Loucy (cell line): ENCODE measurements at regions not wholly inside any gene's neighbourhood (a gene's known extent, or its start where the extent isn't known, plus 50 kb on each side); places are given as distances from the start of the nearest gene placed in this dataset.

Experiments used
- H2AFZ ChIP-seq: fragments of 200-600 bp; sonication (generic); 2 replicates; pipeline ENCODE4 v1.6.0; 2016; ENCODE audit warnings: antibody characterized with exemption, mild to moderate bottlenecking, low read length, moderate library complexity
- H3F3A ChIP-seq: fragments of 200-600 bp; 2 replicates; pipeline ENCODE4 v1.6.0; 2016; ENCODE audit warnings: antibody characterized with exemption, low read depth, mild to moderate bottlenecking
- H3K27me3 ChIP-seq: fragments of 200-600 bp; sonication (generic); 2 replicates; pipeline ENCODE4 v1.6.1; 2014; ENCODE audit warnings: low read length, mild to moderate bottlenecking; ENCODE audit not compliant: insufficient read depth, poor library complexity, severe bottlenecking
- H3K36me3 ChIP-seq: fragments of 200-600 bp; sonication (generic); 2 replicates; pipeline ENCODE4 v1.6.1; 2016; ENCODE audit warnings: low read length; ENCODE audit not compliant: insufficient read depth
- H3K4me1 ChIP-seq: fragments of 200-600 bp; sonication (generic); 2 replicates; pipeline ENCODE4 v1.5.1; 2014; ENCODE audit warnings: low read length, mild to moderate bottlenecking; ENCODE audit not compliant: insufficient read depth, poor library complexity, severe bottlenecking
- H3K4me2 ChIP-seq: fragments of 200-600 bp; sonication (generic); 2 replicates; pipeline ENCODE4 v1.6.0; 2014; ENCODE audit warnings: antibody characterized with exemption, low read length, low read depth, mild to moderate bottlenecking; ENCODE audit not compliant: poor library complexity, severe bottlenecking
- H3K4me3 ChIP-seq: fragments of 200-600 bp; sonication (generic); 2 replicates; pipeline ENCODE4 v1.5.1; 2014; ENCODE audit warnings: low read length, mild to moderate bottlenecking, mixed read lengths; ENCODE audit not compliant: poor library complexity, severe bottlenecking
- H3K79me2 ChIP-seq: fragments of 200-600 bp; sonication (generic); 2 replicates; pipeline ENCODE4 v1.6.1; 2014; ENCODE audit warnings: low read length; ENCODE audit not compliant: insufficient read depth
- H3K9ac ChIP-seq: fragments of 200-600 bp; sonication (generic); 2 replicates; pipeline ENCODE4 v1.6.0; 2014; ENCODE audit warnings: mild to moderate bottlenecking, low read depth, low read length, moderate library complexity; ENCODE audit not compliant: poor library complexity, severe bottlenecking
- H3K9me2 ChIP-seq: fragments of 200-600 bp; sonication (generic); replicated peaks from 2 replicates; pipeline ENCODE4 v1.6.1; 2016; ENCODE audit warnings: low read depth, low read length, mixed read lengths
- H3K9me3 ChIP-seq: fragments of 200-600 bp; sonication (generic); 2 replicates; pipeline ENCODE4 v1.6.1; 2014; ENCODE audit warnings: mild to moderate bottlenecking, antibody characterized with exemption, low read length, low read depth; ENCODE audit not compliant: insufficient read depth
- H4K20me1 ChIP-seq: fragments of 200-600 bp; sonication (generic); 2 replicates; pipeline ENCODE4 v1.6.0; 2014; ENCODE audit warnings: antibody characterized with exemption, low read length, mild to moderate bottlenecking; ENCODE audit not compliant: insufficient read depth, poor library complexity, severe bottlenecking
- EZH2phosphoT487 ChIP-seq: fragments of 200-600 bp; IDR thresholded peaks from 2 replicates; pipeline ENCODE4 v1.6.1; 2018; ENCODE audit warnings: antibody characterized with exemption, mild to moderate bottlenecking, moderate library complexity, borderline replicate concordance
- TF ChIP-seq, protein P1 (sequence below): fragments of 200-600 bp; sonication (generic); conservative IDR thresholded peaks from 2 replicates; pipeline ENCODE4 v1.5.1; 2014; ENCODE audit warnings: mild to moderate bottlenecking, antibody characterized with exemption, low read length

DNA sequence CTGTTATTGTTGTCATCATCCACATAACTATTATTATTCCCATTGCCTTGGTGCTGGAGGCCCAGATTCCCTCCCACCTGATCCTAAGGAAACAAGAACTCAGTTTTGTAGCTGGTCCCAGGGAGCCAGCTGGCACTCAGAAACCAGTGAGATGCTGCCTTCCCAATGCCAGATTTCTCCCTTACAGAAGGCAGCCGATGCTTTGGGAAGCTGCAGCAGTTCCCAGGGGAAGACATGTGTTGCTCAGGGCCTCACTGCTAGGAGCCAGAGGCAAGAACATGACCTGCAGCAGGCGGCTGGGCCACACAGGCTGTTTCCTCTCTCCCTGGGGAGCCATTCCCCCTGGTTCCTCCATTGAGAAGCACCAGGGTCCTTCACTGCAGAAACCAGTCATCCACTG, 59.9 kb upstream of the GRIN2A start:
- TF ChIP-seq EZH2phosphoT487: no peak
- TF ChIP-seq, protein P1, sequence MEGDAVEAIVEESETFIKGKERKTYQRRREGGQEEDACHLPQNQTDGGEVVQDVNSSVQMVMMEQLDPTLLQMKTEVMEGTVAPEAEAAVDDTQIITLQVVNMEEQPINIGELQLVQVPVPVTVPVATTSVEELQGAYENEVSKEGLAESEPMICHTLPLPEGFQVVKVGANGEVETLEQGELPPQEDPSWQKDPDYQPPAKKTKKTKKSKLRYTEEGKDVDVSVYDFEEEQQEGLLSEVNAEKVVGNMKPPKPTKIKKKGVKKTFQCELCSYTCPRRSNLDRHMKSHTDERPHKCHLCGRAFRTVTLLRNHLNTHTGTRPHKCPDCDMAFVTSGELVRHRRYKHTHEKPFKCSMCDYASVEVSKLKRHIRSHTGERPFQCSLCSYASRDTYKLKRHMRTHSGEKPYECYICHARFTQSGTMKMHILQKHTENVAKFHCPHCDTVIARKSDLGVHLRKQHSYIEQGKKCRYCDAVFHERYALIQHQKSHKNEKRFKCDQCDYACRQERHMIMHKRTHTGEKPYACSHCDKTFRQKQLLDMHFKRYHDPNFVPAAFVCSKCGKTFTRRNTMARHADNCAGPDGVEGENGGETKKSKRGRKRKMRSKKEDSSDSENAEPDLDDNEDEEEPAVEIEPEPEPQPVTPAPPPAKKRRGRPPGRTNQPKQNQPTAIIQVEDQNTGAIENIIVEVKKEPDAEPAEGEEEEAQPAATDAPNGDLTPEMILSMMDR: no peak
- H2AFZ ChIP-seq: no peak overlapping the region
- H3K9ac ChIP-seq: no peak overlapping the region
- H3K27me3 ChIP-seq: no peaks in the 10 kb centered on the region
- no peak overlapping the region for H3K4me3 ChIP-seq
- no peaks in the 10 kb centered on the region for H3K79me2 ChIP-seq
- H4K20me1 ChIP-seq: no peaks in the 10 kb centered on the region
- no peaks in the 10 kb centered on the region for H3K9me3 ChIP-seq
- no peak overlapping the region for H3K4me2 ChIP-seq
- no peaks in the 10 kb centered on the region for H3F3A ChIP-seq
- no peaks in the 10 kb centered on the region for H3K4me1 ChIP-seq
- H3K36me3 ChIP-seq: no peaks in the 10 kb centered on the region
- H3K9me2 ChIP-seq: no peaks in the 10 kb centered on the region

DNA sequence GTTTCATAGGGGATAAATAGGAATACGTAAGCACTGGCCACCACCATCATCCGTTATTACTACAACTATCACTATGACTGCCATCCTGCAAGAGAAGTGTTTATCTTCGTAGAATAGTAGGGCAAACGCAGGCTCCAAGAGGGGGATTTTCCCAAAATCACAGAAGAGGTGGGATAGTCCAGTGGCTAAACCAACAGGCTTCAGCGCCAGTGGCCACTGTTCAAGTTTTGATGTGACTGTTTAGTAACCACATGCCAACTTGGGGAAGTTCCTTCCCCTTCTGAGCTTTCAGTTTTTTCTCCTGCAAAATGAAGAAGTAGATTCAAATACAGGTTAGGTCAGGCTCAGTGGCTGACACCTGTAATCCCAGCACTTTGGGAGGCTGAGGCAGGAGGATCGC, 60.7 kb upstream of the GRIN2A start:
- H2AFZ ChIP-seq: no peak overlapping the region
- no peaks in the 10 kb centered on the region for H4K20me1 ChIP-seq
- no peaks in the 10 kb centered on the region for H3K36me3 ChIP-seq
- no peak overlapping the region for H3K4me2 ChIP-seq
- no peaks in the 10 kb centered on the region for H3K9me2 ChIP-seq
- no peaks in the 10 kb centered on the region for H3K79me2 ChIP-seq
- no peak overlapping the region for H3K4me3 ChIP-seq
- H3K9me3 ChIP-seq: no peaks in the 10 kb centered on the region
- no peak overlapping the region for H3K9ac ChIP-seq
- no peaks in the 10 kb centered on the region for H3F3A ChIP-seq
- TF ChIP-seq EZH2phosphoT487: no peak
- TF ChIP-seq, protein P1: no peak
- H3K27me3 ChIP-seq: no peaks in the 10 kb centered on the region
- H3K4me1 ChIP-seq: no peaks in the 10 kb centered on the region

DNA sequence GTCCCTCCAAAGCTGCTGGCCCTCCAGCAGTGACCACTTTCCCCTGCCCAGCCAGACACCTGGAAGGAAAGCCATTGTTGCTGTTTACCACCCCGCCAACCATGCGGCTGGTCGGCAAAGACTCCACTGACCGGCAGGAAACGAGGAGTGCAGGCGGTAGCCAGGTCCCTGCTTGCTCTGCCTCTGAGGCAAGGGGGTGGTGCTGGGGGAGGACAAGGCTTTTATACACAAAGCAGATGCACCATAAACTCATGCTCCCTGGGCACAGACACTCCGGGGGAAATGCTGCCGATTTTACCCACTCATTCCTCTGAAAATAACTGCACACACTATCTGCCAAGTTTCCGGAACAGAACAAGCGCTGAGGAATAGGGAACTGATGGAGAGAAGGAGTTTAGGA, 62.8 kb upstream of the GRIN2A start:
- no peaks in the 10 kb centered on the region for H3K4me1 ChIP-seq
- H3K79me2 ChIP-seq: no peaks in the 10 kb centered on the region
- H3K9me3 ChIP-seq: no peaks in the 10 kb centered on the region
- no peak overlapping the region for H3K9ac ChIP-seq
- H3K27me3 ChIP-seq: no peaks in the 10 kb centered on the region
- H3K9me2 ChIP-seq: no peaks in the 10 kb centered on the region
- no peak overlapping the region for H3K4me2 ChIP-seq
- H3F3A ChIP-seq: no peaks in the 10 kb centered on the region
- no peak overlapping the region for H2AFZ ChIP-seq
- no peak overlapping the region for H3K4me3 ChIP-seq
- no peaks in the 10 kb centered on the region for H3K36me3 ChIP-seq
- TF ChIP-seq EZH2phosphoT487: no peak
- TF ChIP-seq, protein P1: no peak
- H4K20me1 ChIP-seq: no peaks in the 10 kb centered on the region
